Renal cortical epithelial cell (primary cell): ENCODE measurements at regions not wholly inside any gene's neighbourhood (a gene's known extent, or its start where the extent isn't known, plus 50 kb on each side); places are given as distances from the start of the nearest gene placed in this dataset.
"Not testable (repeated sequence)": the region's sequence is repeated elsewhere in the genome, so short reads cannot be mapped to it uniquely, and the experiment has no call there.

ENCODE experiments used
- DNase-seq: peaks from one replicate; pipeline ENCODE4 v3.0.0-alpha.2; 2011; ENCODE audit warnings: low read depth

- DNase-seq = peak; percentile 4
These were observed 725.8 kb upstream of the RAG2 start for GRCh38 chr11:37323843-37324242.

- DNase-seq = no peak
These were observed 724.5 kb upstream of the RAG2 start for GRCh38 chr11:37322333-37323194.

GRCh38 chr11:37320921-37321320, 722.9 kb upstream of the RAG2 start:
- DNase-seq = peak; percentile 15

- DNase-seq = no peak
These were observed 719.8 kb upstream of the RAG2 start for GRCh38 chr11:37317803-37318202.

- DNase-seq = no peak
These were observed 715.2 kb upstream of the RAG2 start for GRCh38 chr11:37313266-37313665.

GRCh38 chr11:37306563-37306962, 708.5 kb upstream of the RAG2 start:
- DNase-seq = no peak

GRCh38 chr11:37301405-37301804, 703.4 kb upstream of the RAG2 start:
- DNase-seq = not testable (repeated sequence)

- no peak for DNase-seq
These were observed 700.1 kb upstream of the RAG2 start for GRCh38 chr11:37298173-37298572.

- DNase-seq = no peak
These were observed 688.9 kb upstream of the RAG2 start for GRCh38 chr11:37286890-37287289.

- no peak for DNase-seq
These were observed 684.3 kb upstream of the RAG2 start for GRCh38 chr11:37282367-37282766.

GRCh38 chr11:37280200-37280599, 682.2 kb upstream of the RAG2 start:
- DNase-seq = no peak

- DNase-seq = no peak
These were observed 679.9 kb upstream of the RAG2 start for GRCh38 chr11:37277896-37278465.

- DNase-seq = no peak
These were observed 666.7 kb upstream of the RAG2 start for GRCh38 chr11:37264783-37265182.

- no peak for DNase-seq
These were observed 666.0 kb upstream of the RAG2 start for GRCh38 chr11:37264060-37264459.

GRCh38 chr11:37263467-37263866, 665.4 kb upstream of the RAG2 start:
- DNase-seq = not testable (repeated sequence)

GRCh38 chr11:37259734-37260133, 661.7 kb upstream of the RAG2 start:
- peak; percentile 1 for DNase-seq

- no peak for DNase-seq
These were observed 650.1 kb upstream of the RAG2 start for GRCh38 chr11:37248145-37248544.

GRCh38 chr11:37246092-37246491, 648.1 kb upstream of the RAG2 start:
- not testable (repeated sequence) for DNase-seq

- no peak for DNase-seq
These were observed 632.8 kb upstream of the RAG2 start for GRCh38 chr11:37230865-37231264.

GRCh38 chr11:37223962-37224361, 625.9 kb upstream of the RAG2 start:
- no peak for DNase-seq

- DNase-seq = no peak
These were observed 605.0 kb upstream of the RAG2 start for GRCh38 chr11:37203006-37203405.

- DNase-seq = no peak
These were observed 601.0 kb upstream of the RAG2 start for GRCh38 chr11:37199082-37199481.

- DNase-seq = no peak
These were observed 586.3 kb upstream of the RAG2 start for GRCh38 chr11:37184326-37184725.

GRCh38 chr11:37182031-37182430, 584.0 kb upstream of the RAG2 start:
- no peak for DNase-seq
